ENCODE measurements at regions not wholly inside any gene's neighbourhood (a gene's known extent, or its start where the extent isn't known, plus 50 kb on each side); places are given as distances from the start of the nearest gene placed in this dataset.
A peak's percentile ranks its signal among the peaks of the same experiment; 100 is the strongest.

DNA sequence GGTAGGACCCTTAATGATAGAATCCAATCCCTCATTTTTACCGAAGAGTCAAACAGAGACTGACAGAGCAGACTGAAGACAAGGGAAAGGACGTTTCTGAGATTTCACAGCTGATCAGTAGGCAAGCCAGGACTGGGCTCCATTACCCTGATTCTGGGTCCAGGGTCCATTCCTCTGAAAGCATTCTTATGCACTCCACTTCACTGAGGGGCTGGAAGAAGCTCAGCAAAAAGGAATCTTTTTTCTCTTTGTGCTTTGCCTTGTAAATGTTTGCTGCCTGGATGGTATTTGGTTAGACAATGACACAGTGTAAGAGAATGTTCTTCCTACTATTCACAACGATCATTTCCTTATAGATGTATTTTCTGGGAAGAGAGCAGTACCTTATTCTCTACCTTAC is 331.3 kb upstream of the PROX1 start:
- DNase-seq, result no peak

DNA sequence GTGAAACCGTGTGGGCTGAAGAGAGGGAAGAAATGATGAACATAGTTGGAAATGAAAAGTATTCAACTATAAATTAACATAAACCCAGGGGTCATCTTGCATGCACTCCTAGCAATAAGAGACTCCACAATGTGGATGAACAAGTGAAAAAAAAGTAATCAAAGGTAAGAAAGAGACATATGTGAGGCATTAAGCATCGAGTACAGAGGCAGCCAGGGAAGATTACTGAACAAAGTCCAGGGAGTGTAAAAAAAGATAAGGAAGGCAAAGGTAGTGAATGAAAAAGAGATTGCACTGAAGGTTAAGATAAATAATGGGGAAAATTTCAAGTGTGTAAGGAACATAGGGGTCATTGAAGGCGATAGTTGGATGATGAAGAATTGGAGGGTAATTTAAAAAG is 330.8 kb upstream of the PROX1 start:
- no peak for DNase-seq

DNA sequence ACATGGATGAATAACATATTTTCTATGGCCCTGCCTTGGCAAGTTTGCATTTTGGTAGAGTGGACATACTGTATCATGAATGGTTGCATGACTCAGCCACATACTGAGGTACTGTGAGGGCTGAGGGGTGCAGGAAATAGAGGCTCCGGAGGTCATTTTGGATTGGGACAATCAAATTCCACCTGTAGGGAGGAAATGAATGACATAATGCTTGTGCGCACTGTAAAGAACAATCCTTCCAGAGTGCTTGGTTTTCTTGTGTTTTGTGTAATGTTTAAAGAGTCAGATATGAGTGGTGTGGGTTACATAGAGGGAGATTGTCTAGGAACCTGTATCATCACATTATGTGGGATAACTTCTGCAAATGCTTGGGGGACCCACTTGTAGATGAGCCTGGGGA is 329.9 kb upstream of the PROX1 start:
- DNase-seq, result peak; percentile 37

DNA sequence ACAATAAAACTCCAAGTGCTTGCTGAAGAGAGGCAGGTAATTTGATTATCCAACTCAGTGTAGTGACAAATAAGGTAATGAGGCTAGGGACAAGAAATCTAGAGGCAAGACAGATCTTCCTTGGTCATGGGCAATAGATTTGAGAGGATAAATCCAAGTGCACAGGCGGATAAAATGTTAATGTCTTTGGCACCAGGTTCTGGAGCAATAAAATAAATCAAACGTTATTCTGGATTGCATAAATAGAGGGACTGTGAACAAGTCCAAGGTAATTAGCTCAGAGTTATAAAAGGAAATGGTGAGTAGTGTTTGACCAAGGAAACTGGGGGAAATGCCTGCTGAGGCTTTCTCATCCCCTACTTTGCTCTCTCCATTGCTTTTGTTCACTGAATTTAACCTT is 329.3 kb upstream of the PROX1 start:
- peak; percentile 44 for DNase-seq

DNA sequence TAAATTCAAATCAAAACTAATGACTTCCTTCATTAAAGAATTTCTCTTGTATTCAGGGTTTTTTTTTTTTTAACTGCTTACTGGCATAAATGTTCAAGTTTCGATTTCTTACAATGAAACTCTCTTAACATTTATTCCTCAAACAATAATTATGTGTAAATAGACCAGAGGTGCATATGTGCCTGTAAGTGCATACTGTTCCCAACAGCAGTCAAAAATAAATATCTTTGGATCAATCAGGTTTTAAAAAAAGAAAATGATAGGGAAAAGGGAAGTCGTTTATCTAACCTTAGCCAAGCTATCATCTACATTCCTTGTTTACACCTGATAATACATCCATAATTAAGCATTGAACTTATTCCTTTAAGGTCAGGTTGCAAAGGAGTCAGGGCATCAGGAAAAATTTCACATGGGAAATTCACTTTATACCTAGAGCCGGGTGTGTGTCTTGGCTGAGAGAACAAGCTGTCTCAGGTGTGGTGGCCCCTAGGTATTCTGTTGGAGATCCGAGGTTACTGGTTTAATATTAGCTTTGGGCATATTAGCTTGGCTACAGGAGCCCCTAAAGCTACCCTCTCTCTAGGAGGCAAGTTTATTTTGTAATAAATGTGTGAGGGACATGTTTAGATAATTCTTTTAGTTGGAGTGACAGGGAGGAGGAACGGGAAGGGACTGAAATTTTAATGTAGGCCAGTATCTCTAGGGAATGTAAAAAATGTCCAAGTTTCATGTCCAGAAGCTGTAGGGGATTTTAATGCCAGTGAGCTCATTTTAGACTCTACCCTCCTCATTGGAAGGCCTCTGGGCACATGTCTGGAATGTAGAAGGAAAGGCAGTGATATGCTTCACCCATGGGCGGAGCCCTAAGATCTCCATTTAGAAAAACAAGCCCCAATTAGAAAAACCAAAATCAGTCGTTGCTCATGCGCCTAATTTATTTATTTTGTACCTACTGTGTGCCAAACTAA is 327.9 kb upstream of the PROX1 start:
- DNase-seq, result no peak

DNA sequence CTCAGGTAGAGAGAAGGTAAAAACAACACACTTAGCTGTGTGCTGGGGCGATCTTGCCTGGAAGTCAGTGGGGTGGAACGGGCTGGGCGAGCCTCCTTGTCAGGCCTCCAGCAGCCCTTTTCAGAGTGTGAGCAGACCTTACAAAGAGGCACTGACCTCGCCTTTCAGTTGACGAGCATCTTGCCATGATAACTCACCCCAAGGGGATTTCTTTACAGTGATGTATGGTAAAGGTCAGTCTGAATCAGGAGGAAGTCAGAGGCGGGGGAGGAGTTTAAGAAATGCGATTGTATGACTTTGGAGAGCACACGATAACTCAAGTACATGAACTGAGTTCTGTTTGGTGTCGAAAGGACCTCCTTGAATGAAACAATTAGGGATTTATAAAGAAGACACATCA is 326.5 kb upstream of the PROX1 start:
- DNase-seq, result no peak

DNA sequence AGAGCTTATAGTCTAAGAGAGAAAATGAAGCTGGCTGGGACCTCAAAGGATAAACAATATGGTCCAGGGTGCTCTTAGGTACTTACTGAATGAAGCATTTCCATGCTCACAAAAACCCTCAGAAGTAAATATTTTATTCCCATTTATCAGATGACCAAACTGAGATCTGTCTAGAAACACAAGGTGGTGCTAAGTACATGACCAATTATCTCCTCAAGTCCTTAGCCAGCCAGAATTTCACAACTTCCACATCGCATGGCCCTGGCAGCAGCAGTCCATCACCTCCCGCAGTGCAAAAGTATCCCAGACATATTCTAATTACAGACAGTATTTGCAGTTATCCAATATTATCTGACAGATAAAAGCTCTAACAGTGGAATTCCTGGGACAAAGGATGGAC is 321.7 kb upstream of the PROX1 start:
- DNase-seq, result peak; percentile 70

DNA sequence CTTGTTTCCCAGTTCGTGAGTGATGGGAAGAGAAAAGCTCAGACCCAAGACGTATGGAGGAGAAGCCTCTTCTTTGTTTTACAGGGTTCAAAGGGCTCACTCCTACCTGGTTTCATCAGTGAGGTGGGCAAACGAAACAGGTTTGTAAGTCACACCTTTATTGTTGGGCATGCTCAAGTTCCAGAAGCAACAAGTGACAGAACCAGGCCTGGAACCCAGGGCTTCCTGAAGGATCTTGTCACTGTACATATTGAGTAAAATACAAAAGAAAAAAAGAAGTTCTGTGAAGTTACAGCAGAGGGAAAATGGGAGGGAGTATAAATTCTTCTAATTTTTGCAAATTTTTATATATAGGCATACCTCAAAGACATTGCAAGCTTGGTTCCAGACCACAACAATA is 320.9 kb upstream of the PROX1 start:
- DNase-seq, result no peak

DNA sequence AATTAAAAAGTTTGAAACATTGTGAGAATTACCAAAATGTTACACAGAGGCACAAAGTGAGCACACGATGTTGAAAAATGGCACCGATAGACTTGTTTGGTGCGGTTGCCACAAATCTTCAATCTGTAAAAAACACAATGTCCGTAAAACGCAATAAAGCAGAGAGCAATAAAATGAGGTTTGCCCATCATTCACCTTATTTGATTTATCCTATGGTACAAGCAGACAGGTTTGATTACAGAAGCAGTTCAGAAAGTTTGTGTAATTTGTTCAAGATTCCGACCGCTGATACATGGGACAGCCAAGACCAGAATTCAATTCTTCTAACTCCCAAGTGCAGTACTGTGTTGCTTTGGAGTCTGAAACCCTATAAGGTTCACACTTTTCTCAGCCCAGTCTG is 318.3 kb upstream of the PROX1 start:
- no peak for DNase-seq

DNA sequence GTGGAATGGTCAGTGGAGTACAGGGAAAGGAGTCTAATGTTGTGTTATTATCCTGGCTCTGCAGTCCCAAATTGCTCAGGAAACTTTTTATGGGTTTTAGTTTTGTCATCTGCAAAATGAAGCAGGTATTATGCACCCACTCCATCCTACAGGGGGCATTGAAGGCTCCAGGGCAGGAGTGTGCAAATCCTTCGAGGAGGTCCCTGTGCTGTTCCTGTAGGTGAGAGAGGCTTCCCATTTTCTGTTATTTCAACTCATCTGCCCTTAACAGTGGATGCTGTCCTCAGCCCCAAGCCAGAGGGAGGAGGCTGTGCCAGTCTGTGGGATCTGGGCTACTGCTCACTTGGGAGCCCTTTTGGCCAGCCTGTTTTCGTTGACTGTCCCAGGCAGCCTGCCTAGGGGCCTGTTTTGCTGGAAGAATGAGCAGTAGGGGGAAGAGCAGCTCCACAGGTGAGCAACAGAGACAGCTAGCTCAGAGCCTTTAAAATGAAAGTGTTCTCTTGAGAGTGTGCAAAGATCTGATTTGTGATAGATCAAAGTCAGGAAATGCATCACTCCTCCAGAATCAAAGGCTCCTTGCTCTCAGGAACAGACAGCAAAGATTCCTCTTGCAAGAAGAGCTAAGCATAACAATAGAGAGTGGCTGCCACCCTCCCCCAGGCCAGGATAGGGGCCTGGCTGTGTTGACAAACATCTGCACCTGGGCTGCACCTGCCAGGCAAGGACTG is 317.6 kb upstream of the PROX1 start:
- peak; percentile 99 for DNase-seq

DNA sequence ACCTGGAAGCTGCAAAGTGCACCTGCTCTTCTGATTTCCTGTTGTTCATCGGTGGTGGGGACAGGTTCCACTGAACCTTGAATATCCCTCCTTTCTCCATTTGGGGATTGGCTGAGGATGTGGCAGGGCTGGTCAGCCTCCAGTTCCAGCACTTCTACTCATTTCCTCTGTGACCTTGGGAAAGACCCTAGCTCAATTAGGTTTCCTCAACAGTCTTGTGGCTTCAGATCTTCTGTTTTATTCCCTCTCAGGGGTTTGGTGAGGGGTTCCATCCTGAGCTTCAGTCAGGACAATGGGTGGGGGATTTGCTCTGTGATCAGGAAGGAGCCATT is 317.1 kb upstream of the PROX1 start:
- no peak for DNase-seq

DNA sequence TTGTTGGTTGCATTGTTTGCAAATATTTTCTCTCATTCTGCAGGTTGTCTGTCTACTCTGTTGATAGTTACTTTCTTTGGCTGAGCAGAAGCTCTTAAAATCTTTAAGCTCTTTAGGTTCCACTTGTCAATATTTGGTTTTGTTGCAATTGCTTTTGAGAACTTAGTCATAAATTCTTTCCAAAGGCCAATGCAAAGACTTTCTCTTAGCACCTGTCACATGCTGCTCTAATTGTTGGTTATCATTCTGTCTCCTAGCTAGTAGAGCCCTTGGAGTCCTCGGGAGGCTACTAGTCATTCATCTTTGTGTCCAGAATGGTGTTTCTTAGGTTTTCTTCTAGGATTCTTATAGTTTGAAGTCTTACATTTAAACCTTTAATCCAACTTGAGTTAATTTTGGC is 312.7 kb upstream of the PROX1 start:
- DNase-seq, result no peak

DNA sequence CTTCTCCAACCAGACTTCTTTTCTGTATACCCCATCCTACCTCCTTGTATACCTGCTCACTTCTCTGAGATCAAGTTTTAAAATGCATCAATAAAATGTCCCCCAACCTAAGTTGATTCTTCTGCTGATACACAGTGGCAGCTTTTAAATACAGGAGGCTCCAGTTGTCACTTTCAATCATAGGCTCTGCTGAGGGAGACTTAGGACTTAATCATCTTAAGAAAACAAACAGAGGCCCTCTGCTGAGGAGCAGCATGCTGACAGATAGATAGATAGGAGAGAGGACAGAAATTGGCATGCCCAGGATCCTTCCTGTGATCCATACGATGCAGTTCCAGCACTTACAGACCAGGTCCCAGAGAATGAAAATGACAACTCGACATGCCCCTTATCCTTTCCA is 311.0 kb upstream of the PROX1 start:
- no peak for DNase-seq

DNA sequence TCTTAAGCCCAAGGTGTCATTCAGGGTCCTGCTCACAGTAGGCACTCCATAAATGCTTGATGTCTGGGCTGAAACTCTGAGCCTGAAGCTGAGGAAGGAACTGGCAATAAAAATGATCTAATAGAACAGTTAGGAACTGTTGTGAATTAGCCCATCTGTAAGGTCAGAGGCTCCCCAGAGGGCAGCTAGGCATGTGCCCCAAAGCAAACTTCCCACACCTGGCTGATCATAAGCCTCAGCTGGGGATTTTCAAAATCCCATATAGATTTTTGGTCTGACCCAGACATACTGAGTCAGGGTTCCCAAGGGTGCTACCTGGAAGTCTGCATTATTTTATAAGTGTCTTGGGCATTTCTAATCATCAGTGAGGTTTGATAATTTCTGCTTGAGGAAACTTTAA is 309.4 kb upstream of the PROX1 start:
- no peak for DNase-seq

DNA sequence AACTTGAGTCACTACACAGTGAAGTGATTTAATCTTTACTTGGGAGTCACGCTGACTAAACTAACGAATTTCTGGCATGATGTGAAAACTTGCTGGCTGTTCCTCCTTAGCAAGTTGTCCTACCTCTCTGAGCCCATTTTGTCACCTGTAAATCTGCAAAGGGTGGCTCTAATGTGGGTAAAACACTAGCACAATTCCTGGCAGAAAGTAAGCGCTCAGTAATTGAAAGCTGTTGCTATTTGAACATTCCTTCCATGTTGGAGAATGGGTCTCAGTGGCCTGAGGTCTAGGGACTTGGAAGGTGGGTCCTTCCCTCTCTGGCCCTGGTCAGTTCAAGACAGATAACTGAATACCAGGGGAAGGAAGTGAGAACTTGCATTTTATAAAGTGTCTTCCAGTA is 309.0 kb upstream of the PROX1 start:
- DNase-seq, result no peak

DNA sequence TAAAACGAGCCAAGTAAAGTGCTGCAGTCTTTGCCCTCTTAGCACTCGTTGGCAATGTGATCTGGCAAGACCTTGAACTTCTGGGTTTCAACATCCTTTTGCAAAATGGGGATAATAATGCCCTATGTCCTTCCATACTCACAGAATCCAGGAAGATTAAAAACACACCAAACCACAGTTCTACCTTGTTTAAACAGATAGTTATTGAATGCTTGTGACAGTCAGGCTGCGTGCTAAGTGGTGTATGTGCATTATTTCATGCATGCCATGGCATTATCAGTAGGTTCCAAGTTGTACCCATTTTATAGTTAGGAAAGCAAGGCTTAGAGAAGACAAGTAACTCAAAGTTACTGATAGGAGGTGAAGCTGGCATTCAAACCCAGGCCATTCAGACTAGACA is 308.6 kb upstream of the PROX1 start:
- DNase-seq, result no peak

DNA sequence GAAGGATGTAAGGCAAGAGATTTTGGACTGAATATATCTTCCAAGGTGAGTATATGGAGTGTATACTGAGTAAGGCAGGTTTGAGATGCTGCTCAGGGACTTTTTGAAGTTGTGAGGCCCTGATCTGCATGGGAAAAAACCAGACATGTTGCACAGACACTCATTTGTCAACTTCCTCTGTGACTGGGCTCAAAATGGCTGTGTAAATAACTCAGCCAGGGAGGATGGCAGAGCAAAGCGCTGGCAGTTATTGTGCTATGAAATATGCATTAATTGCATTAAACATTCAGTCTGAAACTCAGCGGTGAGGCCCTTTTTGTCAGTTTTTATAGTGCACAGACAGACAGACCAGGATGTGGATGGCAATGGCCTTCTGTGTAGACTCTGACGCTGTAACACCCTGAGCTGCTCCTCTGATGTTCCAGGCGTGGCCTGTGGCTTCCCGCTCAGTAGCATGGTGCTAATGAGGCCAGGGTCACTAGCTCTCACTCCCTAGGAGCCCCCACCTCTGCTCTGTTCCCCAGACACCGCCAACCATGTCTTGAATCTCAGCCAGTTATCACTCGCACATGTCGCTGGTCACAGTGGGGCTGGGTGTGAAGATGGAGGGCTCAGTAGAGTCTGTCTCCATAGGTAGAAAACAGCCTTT is 307.0 kb upstream of the PROX1 start:
- peak; percentile 53 for DNase-seq

DNA sequence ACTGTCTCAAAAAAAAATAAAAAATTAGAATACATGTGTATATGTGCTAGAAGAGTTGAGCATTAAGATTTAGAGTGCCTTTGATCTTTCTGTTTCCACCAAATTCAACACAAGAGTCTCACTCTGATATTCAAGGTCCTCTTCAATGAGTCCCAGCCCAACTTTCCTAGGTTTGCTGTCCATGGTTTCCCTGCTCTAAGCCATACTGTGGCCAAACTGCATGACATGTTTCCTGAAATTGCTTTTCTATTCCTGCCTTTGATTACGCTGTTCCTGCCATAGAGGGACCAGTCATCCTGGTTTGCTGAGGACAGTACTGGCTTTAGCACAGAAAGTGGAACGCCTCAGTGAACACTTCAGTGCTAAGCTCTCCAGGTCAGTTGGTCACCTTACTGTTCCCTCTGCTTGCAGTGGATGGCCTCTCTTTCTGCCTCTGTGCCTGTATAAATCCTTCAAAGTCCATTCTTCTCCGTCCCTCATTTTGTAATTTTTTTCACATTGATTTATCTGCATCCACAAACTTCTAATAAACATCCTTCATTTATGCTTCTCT is 305.9 kb upstream of the PROX1 start:
- no peak for DNase-seq

DNA sequence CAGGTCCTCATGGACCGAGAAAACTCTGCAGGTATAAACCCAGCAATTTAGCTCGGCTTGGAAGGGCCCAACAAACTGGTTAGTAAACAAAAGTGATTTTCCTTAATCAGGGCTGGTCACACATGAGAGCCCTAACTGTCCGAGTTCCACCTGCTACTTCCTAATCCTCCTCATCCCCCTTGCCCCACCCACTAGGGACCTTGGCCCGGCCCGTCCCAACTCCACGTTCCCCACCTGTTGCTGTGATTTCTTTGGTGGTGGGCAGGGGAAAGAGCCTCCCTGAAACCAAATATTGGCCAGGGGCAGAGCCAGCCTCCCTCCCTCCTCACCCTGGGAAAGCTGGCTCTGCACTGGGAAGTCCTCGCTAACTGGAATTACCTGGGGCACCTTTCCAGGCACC is 304.2 kb upstream of the PROX1 start:
- DNase-seq, result no peak

DNA sequence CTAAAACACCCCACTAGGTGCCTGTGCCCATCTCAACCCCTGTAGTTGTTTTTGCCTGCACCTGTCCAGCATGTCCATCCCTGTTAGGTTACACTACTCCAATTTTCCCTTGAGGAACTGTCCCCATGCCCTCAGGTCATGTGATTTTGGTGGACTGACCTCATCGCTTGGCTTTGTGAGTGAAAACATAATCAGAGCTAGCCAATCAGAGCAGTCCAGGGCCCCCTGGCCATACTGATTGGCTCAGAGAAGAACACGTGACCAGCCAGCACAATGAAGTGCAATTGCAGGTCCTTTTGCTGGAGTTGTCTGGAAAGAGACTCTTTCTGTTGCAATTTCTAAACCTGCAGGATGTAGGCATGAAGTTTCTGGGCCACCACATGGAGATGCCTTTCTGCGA is 303.3 kb upstream of the PROX1 start:
- no peak for DNase-seq

DNA sequence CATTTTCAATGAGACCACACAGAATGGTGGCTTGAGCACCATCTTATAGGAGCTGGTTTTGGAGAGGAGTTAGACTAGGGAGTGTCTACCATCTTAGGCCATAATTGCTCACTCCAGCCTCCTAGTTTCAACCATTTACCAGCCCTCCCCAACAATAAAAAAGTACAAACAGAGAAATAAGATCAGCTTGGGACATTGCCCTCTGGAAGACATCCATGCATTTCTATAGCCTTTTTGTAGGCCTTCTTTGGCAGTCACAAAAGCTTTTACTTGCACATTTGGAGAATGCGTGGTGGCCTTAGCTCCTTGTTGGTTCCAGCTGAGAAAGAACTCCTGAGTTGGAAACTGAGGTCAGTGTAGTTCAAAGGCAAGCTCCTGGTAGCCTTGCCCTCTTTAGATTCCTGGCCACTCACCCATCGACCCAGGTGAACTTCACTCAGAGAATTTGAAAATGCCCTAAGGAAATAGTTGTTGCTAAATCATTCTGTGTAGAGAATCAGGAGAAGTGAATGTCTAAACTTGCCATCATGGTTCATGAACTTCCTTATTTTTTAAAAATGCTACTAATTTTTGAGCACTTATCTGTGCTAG is 301.7 kb upstream of the PROX1 start:
- DNase-seq, result no peak

DNA sequence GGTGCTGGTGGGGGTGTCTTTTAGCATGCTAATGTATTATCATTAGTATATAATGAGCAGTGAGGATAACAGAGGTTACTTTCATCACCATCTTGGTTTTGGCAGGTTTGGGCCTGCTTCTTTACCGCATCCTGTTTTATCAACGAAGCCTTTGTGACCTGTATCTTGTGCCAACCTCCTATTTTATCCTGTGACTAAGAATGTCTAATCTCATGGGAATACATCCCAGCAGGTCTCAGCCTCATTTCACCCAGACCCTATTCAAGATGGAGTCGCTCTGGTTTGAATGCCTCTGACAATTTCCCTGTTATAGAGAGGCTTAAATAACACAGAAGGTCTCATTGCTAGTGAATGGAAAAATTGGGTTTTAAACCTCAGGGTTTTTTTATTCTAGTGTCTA is 300.8 kb upstream of the PROX1 start:
- peak; percentile 29 for DNase-seq

DNA sequence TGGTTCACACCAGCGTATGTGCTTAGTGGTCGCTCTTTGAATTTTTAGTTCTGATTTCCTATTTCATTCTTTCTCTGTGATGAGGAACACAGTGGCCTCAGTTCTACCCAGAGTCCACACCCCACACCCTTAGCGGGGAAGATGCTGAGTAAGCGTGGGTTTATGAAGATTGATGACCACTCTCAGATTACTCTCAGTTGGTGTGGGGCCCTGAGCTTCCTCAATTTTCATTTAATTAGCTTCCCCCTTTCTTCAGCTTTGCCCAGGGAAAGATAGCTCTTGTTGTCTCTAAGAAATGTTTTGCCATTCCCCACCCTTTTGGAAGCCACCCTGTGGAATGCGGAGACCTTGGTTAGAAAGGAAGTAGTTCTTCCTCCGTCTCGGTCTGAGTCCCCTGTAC is 299.9 kb upstream of the PROX1 start:
- DNase-seq, result no peak

Measured in DMS153 (cell line).